Osteocyte (in vitro differentiated cells): ENCODE measurements at regions not wholly inside any gene's neighbourhood (a gene's known extent, or its start where the extent isn't known, plus 50 kb on each side); places are given as distances from the start of the nearest gene placed in this dataset.

ENCODE experiments used
- DNase-seq: peaks from one replicate; pipeline ENCODE4 v3.0.0; 2021; ENCODE audit warnings: mixed read lengths; ENCODE audit not compliant: unreplicated experiment; ENCODE audit errors: extremely low spot score
- H3K27ac Mint-ChIP-seq: one replicate; pipeline ENCODE4 v1.8.0; 2021; ENCODE audit warnings: mild to moderate bottlenecking, mixed read lengths; ENCODE audit not compliant: unreplicated experiment
- H3K27me3 Mint-ChIP-seq: one replicate; pipeline ENCODE4 v1.8.0; 2021; ENCODE audit warnings: mixed read lengths; ENCODE audit not compliant: unreplicated experiment
- H3K36me3 Mint-ChIP-seq: one replicate; pipeline ENCODE4 v1.8.0; 2021; ENCODE audit warnings: mixed read lengths; ENCODE audit not compliant: unreplicated experiment
- H3K4me1 Mint-ChIP-seq: one replicate; pipeline ENCODE4 v1.8.0; 2021; ENCODE audit warnings: mixed read lengths; ENCODE audit not compliant: unreplicated experiment
- H3K4me3 Mint-ChIP-seq: one replicate; pipeline ENCODE4 v1.8.0; 2021; ENCODE audit warnings: mild to moderate bottlenecking, moderate library complexity, mixed read lengths; ENCODE audit not compliant: unreplicated experiment
- H3K9me3 Mint-ChIP-seq: one replicate; pipeline ENCODE4 v1.8.0; 2021; ENCODE audit warnings: mixed read lengths; ENCODE audit not compliant: unreplicated experiment
- TF ChIP-seq, protein P1 (sequence below): fragments of 200-600 bp; sonication (generic); IDR thresholded peaks from 2 replicates; pipeline ENCODE4 v1.5.0; 2021; ENCODE audit warnings: antibody characterized with exemption, mild to moderate bottlenecking, moderate library complexity

DNA sequence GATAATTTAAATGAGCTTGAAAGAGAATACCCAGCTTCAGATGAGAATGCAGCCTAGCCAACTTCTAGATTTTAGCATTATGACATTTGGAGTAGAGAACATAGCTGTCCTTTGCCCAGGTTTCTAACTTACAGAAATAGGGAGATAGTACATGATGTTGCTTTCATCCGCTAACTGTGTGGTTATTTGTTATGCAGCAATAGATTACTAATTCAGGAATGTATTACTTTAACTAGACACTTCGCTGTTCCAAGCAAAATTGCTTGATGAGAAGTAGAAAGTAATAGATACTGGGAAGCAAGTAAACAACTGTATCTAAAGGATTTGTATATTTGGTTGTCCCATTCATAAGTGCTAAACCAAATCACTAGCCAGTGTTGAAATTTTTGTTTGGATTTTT, 790.9 kb upstream of the PRR20A start:
- no peak overlapping the region for H3K4me3 Mint-ChIP-seq
- TF ChIP-seq, protein P1, sequence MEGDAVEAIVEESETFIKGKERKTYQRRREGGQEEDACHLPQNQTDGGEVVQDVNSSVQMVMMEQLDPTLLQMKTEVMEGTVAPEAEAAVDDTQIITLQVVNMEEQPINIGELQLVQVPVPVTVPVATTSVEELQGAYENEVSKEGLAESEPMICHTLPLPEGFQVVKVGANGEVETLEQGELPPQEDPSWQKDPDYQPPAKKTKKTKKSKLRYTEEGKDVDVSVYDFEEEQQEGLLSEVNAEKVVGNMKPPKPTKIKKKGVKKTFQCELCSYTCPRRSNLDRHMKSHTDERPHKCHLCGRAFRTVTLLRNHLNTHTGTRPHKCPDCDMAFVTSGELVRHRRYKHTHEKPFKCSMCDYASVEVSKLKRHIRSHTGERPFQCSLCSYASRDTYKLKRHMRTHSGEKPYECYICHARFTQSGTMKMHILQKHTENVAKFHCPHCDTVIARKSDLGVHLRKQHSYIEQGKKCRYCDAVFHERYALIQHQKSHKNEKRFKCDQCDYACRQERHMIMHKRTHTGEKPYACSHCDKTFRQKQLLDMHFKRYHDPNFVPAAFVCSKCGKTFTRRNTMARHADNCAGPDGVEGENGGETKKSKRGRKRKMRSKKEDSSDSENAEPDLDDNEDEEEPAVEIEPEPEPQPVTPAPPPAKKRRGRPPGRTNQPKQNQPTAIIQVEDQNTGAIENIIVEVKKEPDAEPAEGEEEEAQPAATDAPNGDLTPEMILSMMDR, result no peak
- H3K4me1 Mint-ChIP-seq, result no peaks in the 10 kb centered on the region
- peaks cover 14% of the 10 kb centered on the region for H3K9me3 Mint-ChIP-seq
- no peaks in the 10 kb centered on the region for H3K36me3 Mint-ChIP-seq
- no peak overlapping the region for H3K27ac Mint-ChIP-seq
- H3K27me3 Mint-ChIP-seq, result no peaks in the 10 kb centered on the region
- no peak for DNase-seq

DNA sequence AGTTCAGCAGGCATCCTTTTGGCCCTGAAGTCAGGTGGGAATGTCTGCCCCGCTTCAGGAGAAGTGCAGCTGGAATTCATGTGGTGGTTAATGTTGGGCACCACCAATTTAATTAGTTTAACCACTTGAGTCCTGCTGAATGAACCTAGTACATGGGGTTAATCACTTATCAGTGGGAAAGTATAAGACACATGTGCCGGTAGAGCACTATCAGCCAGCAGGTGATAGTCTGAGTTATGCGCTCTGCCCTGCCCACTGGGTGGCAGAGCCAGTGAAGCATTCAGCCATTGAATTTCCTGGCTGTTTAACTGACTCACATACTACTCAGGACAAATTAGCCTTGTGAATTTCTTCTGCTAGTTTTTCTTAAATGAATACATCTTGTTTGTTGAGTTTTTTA, 789.7 kb upstream of the PRR20A start:
- TF ChIP-seq, protein P1, result no peak
- Mint-ChIP-seq H3K36me3 (no peaks in the 10 kb centered on the region), H3K4me3 (no peak overlapping the region), H3K27me3 (no peaks in the 10 kb centered on the region), H3K4me1 (no peaks in the 10 kb centered on the region), H3K27ac (no peak overlapping the region), H3K9me3 (peaks cover 14% of the 10 kb centered on the region)
- no peak for DNase-seq

DNA sequence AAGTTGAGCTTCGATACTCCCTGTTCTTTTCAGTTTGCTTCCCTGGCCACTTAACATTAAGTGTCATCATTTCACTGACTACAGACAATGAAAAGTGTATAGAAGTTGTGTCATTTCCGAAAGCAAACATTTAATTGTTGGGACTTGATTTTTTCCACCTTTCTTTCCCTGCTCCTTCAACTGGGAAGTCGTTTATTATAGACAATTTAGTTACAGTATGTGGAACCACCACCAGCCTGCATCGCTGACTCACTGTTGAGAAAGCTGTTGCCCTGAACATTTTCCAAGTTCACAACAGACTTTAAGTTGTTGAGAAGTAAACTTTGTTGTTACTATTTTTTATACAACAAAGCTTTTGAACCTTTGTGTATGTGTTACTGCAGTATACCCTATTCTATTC, 788.4 kb upstream of the PRR20A start:
- H3K4me1 Mint-ChIP-seq, result no peaks in the 10 kb centered on the region
- H3K27me3 Mint-ChIP-seq, result no peaks in the 10 kb centered on the region
- no peak overlapping the region for H3K4me3 Mint-ChIP-seq
- peaks cover 14% of the 10 kb centered on the region for H3K9me3 Mint-ChIP-seq
- TF ChIP-seq, protein P1, result no peak
- DNase-seq, result no peak
- H3K36me3 Mint-ChIP-seq, result no peaks in the 10 kb centered on the region
- H3K27ac Mint-ChIP-seq, result no peak overlapping the region

DNA sequence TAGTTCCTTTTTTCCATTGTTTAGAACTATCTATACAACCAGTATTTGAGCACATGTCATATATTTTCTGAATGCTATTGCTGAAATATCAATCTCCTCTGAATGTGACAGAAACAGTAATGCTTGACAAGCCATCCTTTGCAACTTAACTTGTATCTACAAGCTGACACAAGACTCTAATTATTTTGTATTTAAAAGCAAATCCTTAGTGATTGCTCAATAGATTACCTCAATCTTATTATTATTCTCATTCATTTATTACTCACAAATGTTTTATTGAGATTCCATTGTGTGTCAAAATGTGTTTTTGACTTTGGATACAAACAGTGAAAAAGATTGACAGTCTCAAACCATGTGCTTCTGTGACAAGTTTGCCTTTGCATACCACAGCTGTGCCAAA, 787.8 kb upstream of the PRR20A start:
- H3K9me3 Mint-ChIP-seq, result peaks cover 16% of the 10 kb centered on the region
- no peaks in the 10 kb centered on the region for H3K27me3 Mint-ChIP-seq
- no peaks in the 10 kb centered on the region for H3K36me3 Mint-ChIP-seq
- TF ChIP-seq, protein P1, result no peak
- DNase-seq, result no peak
- H3K4me1 Mint-ChIP-seq, result no peaks in the 10 kb centered on the region
- no peak overlapping the region for H3K27ac Mint-ChIP-seq
- H3K4me3 Mint-ChIP-seq, result no peak overlapping the region

DNA sequence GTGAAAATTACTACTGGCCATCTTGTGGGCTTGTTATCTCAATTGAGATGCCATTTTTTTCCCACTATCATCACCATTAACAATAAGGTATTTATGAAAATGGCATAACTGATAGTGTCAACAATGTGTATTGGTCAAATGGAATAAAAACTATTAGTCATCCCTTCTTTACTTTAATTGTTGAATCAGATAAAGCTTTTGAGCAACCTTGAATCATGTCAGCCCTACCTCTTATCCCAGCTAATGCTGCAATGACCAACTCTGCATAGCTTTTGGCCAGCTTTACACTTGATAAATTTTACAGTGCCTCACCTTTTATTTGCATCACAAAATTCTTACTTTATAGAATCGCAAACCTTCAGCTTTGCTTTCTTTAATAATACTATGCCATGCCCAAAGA, 784.0 kb upstream of the PRR20A start:
- no peak overlapping the region for H3K4me3 Mint-ChIP-seq
- TF ChIP-seq, protein P1, result no peak
- no peaks in the 10 kb centered on the region for H3K4me1 Mint-ChIP-seq
- no peak overlapping the region for H3K27ac Mint-ChIP-seq
- peaks cover 31% of the 10 kb centered on the region for H3K9me3 Mint-ChIP-seq
- no peaks in the 10 kb centered on the region for H3K36me3 Mint-ChIP-seq
- DNase-seq, result no peak
- H3K27me3 Mint-ChIP-seq, result no peaks in the 10 kb centered on the region
